IPS-18a (cell line): ENCODE measurements at regions not wholly inside any gene's neighbourhood (a gene's known extent, or its start where the extent isn't known, plus 50 kb on each side); places are given as distances from the start of the nearest gene placed in this dataset.

Experiments used
- H3K27ac ChIP-seq: one replicate; pipeline ENCODE4 v1.5.1; 2013; ENCODE audit warnings: low read length
- H3K27me3 ChIP-seq: one replicate; pipeline ENCODE4 v1.6.1; 2013; ENCODE audit warnings: mild to moderate bottlenecking, low read length; ENCODE audit not compliant: control insufficient read depth, insufficient read depth
- H3K36me3 ChIP-seq: one replicate; pipeline ENCODE4 v1.6.1; 2013; ENCODE audit warnings: low read depth, low read length; ENCODE audit not compliant: control insufficient read depth
- H3K4me1 ChIP-seq: one replicate; pipeline ENCODE4 v1.6.1; 2013; ENCODE audit warnings: low read depth, low read length; ENCODE audit not compliant: control insufficient read depth
- H3K4me3 ChIP-seq: one replicate; pipeline ENCODE4 v1.5.1; 2013; ENCODE audit warnings: low read length
- H3K9ac ChIP-seq: one replicate; pipeline ENCODE4 v1.6.1; 2013; ENCODE audit warnings: mild to moderate bottlenecking, low read length, moderate library complexity
- H3K9me3 ChIP-seq: one replicate; pipeline ENCODE4 v1.6.1; 2013; ENCODE audit warnings: low read depth, low read length; ENCODE audit not compliant: control insufficient read depth

- no peaks in the 10 kb centered on the region for H3K9me3 ChIP-seq
- H3K4me3 ChIP-seq: no peak overlapping the region
- no peaks in the 10 kb centered on the region for H3K36me3 ChIP-seq
- no peak overlapping the region for H3K27ac ChIP-seq
- no peaks in the 10 kb centered on the region for H3K27me3 ChIP-seq
- no peaks in the 10 kb centered on the region for H3K4me1 ChIP-seq
- H3K9ac ChIP-seq: no peak overlapping the region
Observed at GRCh38 chr14:30223966-30224365, 296.3 kb upstream of the PRKD1 start.

- H3K9me3 ChIP-seq: no peaks in the 10 kb centered on the region
- H3K4me1 ChIP-seq: no peaks in the 10 kb centered on the region
- no peak overlapping the region for H3K4me3 ChIP-seq
- H3K27ac ChIP-seq: no peak overlapping the region
- no peaks in the 10 kb centered on the region for H3K27me3 ChIP-seq
- H3K9ac ChIP-seq: no peak overlapping the region
- no peaks in the 10 kb centered on the region for H3K36me3 ChIP-seq
Observed at GRCh38 chr14:30225176-30225575, 297.5 kb upstream of the PRKD1 start.

GRCh38 chr14:30227436-30227835, 299.8 kb upstream of the PRKD1 start:
- H3K27me3 ChIP-seq: no peaks in the 10 kb centered on the region
- H3K36me3 ChIP-seq: no peaks in the 10 kb centered on the region
- H3K4me1 ChIP-seq: no peaks in the 10 kb centered on the region
- no peak overlapping the region for H3K9ac ChIP-seq
- H3K4me3 ChIP-seq: no peak overlapping the region
- H3K9me3 ChIP-seq: no peaks in the 10 kb centered on the region
- no peak overlapping the region for H3K27ac ChIP-seq

- H3K27ac ChIP-seq: no peak overlapping the region
- no peaks in the 10 kb centered on the region for H3K36me3 ChIP-seq
- H3K4me1 ChIP-seq: no peaks in the 10 kb centered on the region
- no peaks in the 10 kb centered on the region for H3K27me3 ChIP-seq
- H3K9ac ChIP-seq: no peak overlapping the region
- no peak overlapping the region for H3K4me3 ChIP-seq
- no peaks in the 10 kb centered on the region for H3K9me3 ChIP-seq
Observed at GRCh38 chr14:30227876-30228275, 300.2 kb upstream of the PRKD1 start.

GRCh38 chr14:30230719-30231118, 303.1 kb upstream of the PRKD1 start:
- Histone ChIP-seq H3K4me1 (no peaks in the 10 kb centered on the region), H3K9ac (no peak overlapping the region), H3K4me3 (no peak overlapping the region), H3K9me3 (no peaks in the 10 kb centered on the region), H3K27ac (no peak overlapping the region), H3K27me3 (no peaks in the 10 kb centered on the region), H3K36me3 (no peaks in the 10 kb centered on the region)

GRCh38 chr14:30234966-30235365, 307.3 kb upstream of the PRKD1 start:
- Histone ChIP-seq H3K4me3 (no peak overlapping the region), H3K4me1 (peaks cover 6% of the 10 kb centered on the region), H3K27me3 (no peaks in the 10 kb centered on the region), H3K27ac (no peak overlapping the region), H3K9me3 (no peaks in the 10 kb centered on the region), H3K36me3 (no peaks in the 10 kb centered on the region), H3K9ac (no peak overlapping the region)

- H3K9me3 ChIP-seq: no peaks in the 10 kb centered on the region
- no peak overlapping the region for H3K27ac ChIP-seq
- peaks cover 10% of the 10 kb centered on the region for H3K4me1 ChIP-seq
- H3K9ac ChIP-seq: no peak overlapping the region
- H3K4me3 ChIP-seq: no peak overlapping the region
- H3K36me3 ChIP-seq: no peaks in the 10 kb centered on the region
- H3K27me3 ChIP-seq: no peaks in the 10 kb centered on the region
Observed at GRCh38 chr14:30235485-30235884, 307.8 kb upstream of the PRKD1 start.

GRCh38 chr14:30238936-30239335, 311.3 kb upstream of the PRKD1 start:
- Histone ChIP-seq H3K9ac (no peak overlapping the region), H3K36me3 (no peaks in the 10 kb centered on the region), H3K9me3 (no peaks in the 10 kb centered on the region), H3K27ac (no peak overlapping the region), H3K4me3 (no peak overlapping the region), H3K4me1 (peaks cover 11% of the 10 kb centered on the region), H3K27me3 (no peaks in the 10 kb centered on the region)

- Histone ChIP-seq H3K4me3 (no peak overlapping the region), H3K9me3 (no peaks in the 10 kb centered on the region), H3K27ac (no peak overlapping the region), H3K36me3 (no peaks in the 10 kb centered on the region), H3K9ac (no peak overlapping the region), H3K4me1 (peaks cover 11% of the 10 kb centered on the region), H3K27me3 (no peaks in the 10 kb centered on the region)
Observed at GRCh38 chr14:30240018-30240417, 312.4 kb upstream of the PRKD1 start.

GRCh38 chr14:30240685-30241084, 313.0 kb upstream of the PRKD1 start:
- Histone ChIP-seq H3K36me3 (no peaks in the 10 kb centered on the region), H3K4me1 (peaks cover 11% of the 10 kb centered on the region), H3K27ac (no peak overlapping the region), H3K9ac (no peak overlapping the region), H3K27me3 (no peaks in the 10 kb centered on the region), H3K9me3 (no peaks in the 10 kb centered on the region), H3K4me3 (no peak overlapping the region)

GRCh38 chr14:30242744-30243143, 315.1 kb upstream of the PRKD1 start:
- Histone ChIP-seq H3K27ac (no peak overlapping the region), H3K9me3 (no peaks in the 10 kb centered on the region), H3K4me1 (peaks cover 11% of the 10 kb centered on the region), H3K36me3 (no peaks in the 10 kb centered on the region), H3K9ac (no peak overlapping the region), H3K4me3 (no peak overlapping the region), H3K27me3 (no peaks in the 10 kb centered on the region)

- H3K9ac ChIP-seq: no peak overlapping the region
- no peaks in the 10 kb centered on the region for H3K27me3 ChIP-seq
Observed at GRCh38 chr14:30243207-30243606, 315.6 kb upstream of the PRKD1 start.

More at GRCh38 chr14:30243207-30243606, 315.6 kb upstream of the PRKD1 start:
- Histone ChIP-seq H3K9me3 (no peaks in the 10 kb centered on the region), H3K4me3 (no peak overlapping the region), H3K36me3 (no peaks in the 10 kb centered on the region), H3K4me1 (peaks cover 11% of the 10 kb centered on the region), H3K27ac (no peak overlapping the region)
